Neuronal stem cell (in vitro differentiated cells): ENCODE measurements at regions not wholly inside any gene's neighbourhood (a gene's known extent, or its start where the extent isn't known, plus 50 kb on each side); places are given as distances from the start of the nearest gene placed in this dataset.

Source experiments
- DNase-seq: peaks from one replicate; pipeline ENCODE4 v3.0.0-alpha.2; 2013; ENCODE audit warnings: low spot score
- H2AFZ ChIP-seq: one replicate; pipeline ENCODE4 v1.6.1; 2013; ENCODE audit warnings: mild to moderate bottlenecking, low read length, inconsistent platforms
- H2AK5ac ChIP-seq: 2 replicates; pipeline ENCODE4 v1.6.1; 2013; ENCODE audit warnings: low read depth, mild to moderate bottlenecking, inconsistent platforms, low read length, moderate library complexity, mixed read lengths
- H2BK120ac ChIP-seq: 2 replicates; pipeline ENCODE4 v1.6.1; 2013; ENCODE audit warnings: low read depth, mild to moderate bottlenecking, inconsistent platforms, low read length, moderate library complexity, mixed read lengths
- H2BK12ac ChIP-seq: one replicate; pipeline ENCODE4 v1.6.1; 2013; ENCODE audit warnings: low read length, inconsistent platforms
- H2BK15ac ChIP-seq: 2 replicates; pipeline ENCODE4 v1.6.1; 2013; ENCODE audit warnings: mild to moderate bottlenecking, low read length, inconsistent platforms, mixed read lengths
- H2BK5ac ChIP-seq: one replicate; pipeline ENCODE4 v1.6.1; 2013; ENCODE audit warnings: inconsistent platforms, mild to moderate bottlenecking, low read length, moderate library complexity
- H3K14ac ChIP-seq: one replicate; pipeline ENCODE4 v1.6.1; 2013; ENCODE audit warnings: low read length, inconsistent platforms
- H3K18ac ChIP-seq: 2 replicates; pipeline ENCODE4 v1.6.1; 2013; ENCODE audit warnings: low read length, inconsistent platforms
- H3K23ac ChIP-seq: 2 replicates; pipeline ENCODE4 v1.6.1; 2013; ENCODE audit warnings: low read depth, mild to moderate bottlenecking, mixed read lengths, low read length, inconsistent platforms; ENCODE audit not compliant: poor library complexity
- H3K27ac ChIP-seq: replicated peaks from 3 replicates; pipeline ENCODE4 v1.5.1; 2013; ENCODE audit warnings: low read length, inconsistent platforms
- H3K27me3 ChIP-seq, 3 experiments: 2 replicates each; pipeline ENCODE4 v1.6.1; 2013; ENCODE audit warnings: low read length in 3 of 3, mild to moderate bottlenecking in 2 of 3, inconsistent platforms in 1 of 3, low read depth in 1 of 3, mixed read lengths in 1 of 3, moderate library complexity in 1 of 3; ENCODE audit not compliant: control insufficient read depth in 3 of 3, insufficient read depth in 3 of 3
- H3K36me3 ChIP-seq, 2 donors: replicated peaks in 1 of 2; 2 replicates each; pipeline ENCODE4 v1.6.1; 2013; ENCODE audit warnings: low read length in 2 of 2; ENCODE audit not compliant: control insufficient read depth in 2 of 2, insufficient read depth in 2 of 2
- H3K4ac ChIP-seq: 2 replicates; pipeline ENCODE4 v1.6.1; 2013; ENCODE audit warnings: inconsistent platforms, mild to moderate bottlenecking, low read length, moderate library complexity
- H3K4me1 ChIP-seq, 2 donors: 1 replicate in 1 of 2; 2 replicates in 1 of 2; pipeline ENCODE4 v1.6.1; 2013; ENCODE audit warnings: low read length in 2 of 2, low read depth in 1 of 2; ENCODE audit not compliant: control insufficient read depth in 2 of 2, insufficient read depth in 1 of 2
- H3K4me2 ChIP-seq: one replicate; pipeline ENCODE4 v1.6.1; 2013; ENCODE audit warnings: mild to moderate bottlenecking, low read length, inconsistent platforms; ENCODE audit not compliant: insufficient read depth, poor library complexity, severe bottlenecking
- H3K4me3 ChIP-seq, 2 donors: 2 replicates each; pipeline ENCODE4 v1.5.1; 2013; ENCODE audit warnings: low read length in 2 of 2, mild to moderate bottlenecking in 2 of 2, inconsistent platforms in 1 of 2, moderate library complexity in 1 of 2
- H3K79me1 ChIP-seq: one replicate; pipeline ENCODE4 v1.6.1; 2013; ENCODE audit warnings: low read depth, mild to moderate bottlenecking, inconsistent platforms, low read length, moderate library complexity
- H3K9ac ChIP-seq: one replicate; pipeline ENCODE4 v1.6.1; 2013; ENCODE audit warnings: mild to moderate bottlenecking, low read depth, low read length, inconsistent platforms; ENCODE audit not compliant: poor library complexity
- H3K9me3 ChIP-seq, 2 donors: replicated peaks in 1 of 2; 2 replicates each; pipeline versions ENCODE3 to v1.6.1; 2013; ENCODE audit warnings: low read length in 2 of 2, mild to moderate bottlenecking in 2 of 2, inconsistent platforms in 1 of 2, low read depth in 1 of 2, mixed read lengths in 1 of 2, moderate library complexity in 1 of 2; ENCODE audit not compliant: control insufficient read depth in 2 of 2, insufficient read depth in 1 of 2
- H4K8ac ChIP-seq: one replicate; pipeline ENCODE4 v1.6.1; 2013; ENCODE audit warnings: low read depth, mild to moderate bottlenecking, inconsistent platforms, low read length, moderate library complexity
- H4K91ac ChIP-seq: one replicate; pipeline ENCODE4 v1.6.1; 2013; ENCODE audit warnings: low read length, low read depth, mild to moderate bottlenecking, inconsistent platforms; ENCODE audit not compliant: poor library complexity
- WGBS, 2 donors: extraction: QIAGEN DNeasy Blood & Tissue Kit; methylation state at CpG; one replicate each; pipeline ENCODE4 v1.1.7; 2013; ENCODE audit warnings: missing lambda C conversion rate in 2 of 2, mixed read lengths in 1 of 2; ENCODE audit not compliant: insufficient read length in 2 of 2, insufficient replicate concordance in 1 of 2; ENCODE audit errors: extremely low coverage in 2 of 2; 5-methylcytosine and 5-hydroxymethylcytosine counted together

- Histone ChIP-seq H4K8ac (no peak overlapping the region), H2BK12ac (no peak overlapping the region), H3K79me1 (no peaks in the 10 kb centered on the region)
Measured at GRCh38 chr16:76007645-76008044, 269.6 kb upstream of the CNTNAP4 start.

GRCh38 chr16:76023835-76024234, 253.4 kb upstream of the CNTNAP4 start:
- no peak overlapping the region for H3K23ac ChIP-seq
- H3K4me3 ChIP-seq: no peak overlapping the region
- H2BK15ac ChIP-seq: no peak overlapping the region
- no peak overlapping the region for H3K4me2 ChIP-seq
- no peak for DNase-seq
- H2AFZ ChIP-seq: no peak overlapping the region
- H3K14ac ChIP-seq: no peak overlapping the region
- H3K36me3 ChIP-seq: no peaks in the 10 kb centered on the region
- no peak overlapping the region for H2AK5ac ChIP-seq
- H3K4me1 ChIP-seq: no peaks in the 10 kb centered on the region
- H3K18ac ChIP-seq: no peak overlapping the region
- no peaks in the 10 kb centered on the region for H3K79me1 ChIP-seq
- peaks cover 0 to 3% of the 10 kb centered on the region in 2 donors for H3K9me3 ChIP-seq
- no peak overlapping the region for H3K9ac ChIP-seq
- no peak overlapping the region for H4K91ac ChIP-seq
- H3K27me3 ChIP-seq: peaks cover 0 to 2% (median 0%) of the 10 kb centered on the region in 3 experiments
- no peak overlapping the region for H2BK5ac ChIP-seq
- H2BK120ac ChIP-seq: no peak overlapping the region
- no peak overlapping the region for H3K4ac ChIP-seq
- H2BK12ac ChIP-seq: no peak overlapping the region
- no peak overlapping the region for H3K27ac ChIP-seq
- H4K8ac ChIP-seq: no peak overlapping the region
- no CpG with 5 or more reads among the region's 2 CpGs for WGBS, 2 donors

More at GRCh38 chr16:76007645-76008044, 269.6 kb upstream of the CNTNAP4 start:
- Histone ChIP-seq H3K4me3 (no peak overlapping the region), H3K27me3 (no peaks in the 10 kb centered on the region), H3K4me2 (no peak overlapping the region), H2BK5ac (no peak overlapping the region), H3K9me3 (no peaks in the 10 kb centered on the region), H2AK5ac (no peak overlapping the region), H3K14ac (no peak overlapping the region), H2AFZ (no peak overlapping the region), H3K4me1 (no peaks in the 10 kb centered on the region), H3K9ac (no peak overlapping the region), H2BK15ac (no peak overlapping the region), H4K91ac (no peak overlapping the region), H3K18ac (no peak overlapping the region), H3K27ac (no peak overlapping the region), H3K23ac (no peak overlapping the region), H3K36me3 (no peaks in the 10 kb centered on the region), H2BK120ac (no peak overlapping the region), H3K4ac (no peak overlapping the region)
- 100% methylated on average over 1 of the region's 1 CpG; no CpG with 5 or more reads in 1 of the 2 donors for WGBS, 2 donors
- no peak for DNase-seq

- H2AFZ ChIP-seq: no peak overlapping the region
- no peak overlapping the region for H3K14ac ChIP-seq
- no peaks in the 10 kb centered on the region for H3K4me1 ChIP-seq
- no peak overlapping the region for H3K4ac ChIP-seq
- H4K8ac ChIP-seq: no peak overlapping the region
- no CpG with 5 or more reads among the region's 2 CpGs for WGBS, 2 donors
- no peak overlapping the region for H3K27ac ChIP-seq
- peaks cover 2 to 18% of the 10 kb centered on the region in 2 donors for H3K9me3 ChIP-seq
- no peaks in the 10 kb centered on the region for H3K36me3 ChIP-seq
- no peak overlapping the region for H3K4me2 ChIP-seq
- H3K23ac ChIP-seq: no peak overlapping the region
- H3K27me3 ChIP-seq: no peaks in the 10 kb centered on the region
- no peak overlapping the region for H2BK12ac ChIP-seq
- H2BK5ac ChIP-seq: no peak overlapping the region
- H2AK5ac ChIP-seq: no peak overlapping the region
- H3K18ac ChIP-seq: no peak overlapping the region
- DNase-seq: peak; percentile 23
- no peak overlapping the region for H3K9ac ChIP-seq
- no peaks in the 10 kb centered on the region for H3K79me1 ChIP-seq
- H2BK120ac ChIP-seq: no peak overlapping the region
- no peak overlapping the region for H3K4me3 ChIP-seq
- no peak overlapping the region for H4K91ac ChIP-seq
- no peak overlapping the region for H2BK15ac ChIP-seq
Measured at GRCh38 chr16:76035689-76036088, 241.5 kb upstream of the CNTNAP4 start.

GRCh38 chr16:76038097-76038496, 239.1 kb upstream of the CNTNAP4 start:
- Histone ChIP-seq H2BK15ac (no peak overlapping the region), H3K27me3 (no peaks in the 10 kb centered on the region), H3K4ac (no peak overlapping the region), H4K91ac (no peak overlapping the region), H2BK5ac (no peak overlapping the region), H3K23ac (no peak overlapping the region), H3K4me1 (no peaks in the 10 kb centered on the region), H3K4me2 (no peak overlapping the region), H3K9me3 (peaks cover 2 to 18% of the 10 kb centered on the region in 2 donors), H3K18ac (no peak overlapping the region), H3K36me3 (no peaks in the 10 kb centered on the region), H3K4me3 (no peak overlapping the region), H3K79me1 (no peaks in the 10 kb centered on the region), H2BK12ac (no peak overlapping the region), H2BK120ac (no peak overlapping the region), H3K27ac (no peak overlapping the region), H3K14ac (no peak overlapping the region), H2AFZ (no peak overlapping the region), H2AK5ac (no peak overlapping the region), H4K8ac (no peak overlapping the region), H3K9ac (no peak overlapping the region)
- WGBS, 2 donors: no CpG with 5 or more reads among the region's 1 CpG
- DNase-seq: no peak
